ENCODE measurements at regions not wholly inside any gene's neighbourhood (a gene's known extent, or its start where the extent isn't known, plus 50 kb on each side); places are given as distances from the start of the nearest gene placed in this dataset.

DNA sequence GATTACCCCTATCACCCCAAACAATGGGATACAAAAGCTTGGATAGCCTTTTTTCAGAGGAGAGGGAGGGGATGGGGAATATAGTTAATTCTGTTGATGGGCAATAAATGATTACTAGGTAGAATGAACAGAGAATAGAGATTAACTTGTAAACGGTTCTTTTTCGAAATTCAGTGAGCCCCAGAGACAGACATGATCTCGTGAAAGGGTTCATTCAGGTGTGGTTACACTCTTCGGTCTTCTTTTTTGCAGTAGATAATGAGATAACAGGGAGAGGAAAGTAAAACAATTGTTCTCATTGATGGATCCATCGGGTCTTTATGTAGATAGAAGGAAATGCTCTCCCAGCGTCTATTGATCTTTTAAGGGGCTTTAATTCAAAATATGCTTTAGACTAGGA lies 69.3 kb upstream of the RASSF8 start:
- TF ChIP-seq, protein P1, sequence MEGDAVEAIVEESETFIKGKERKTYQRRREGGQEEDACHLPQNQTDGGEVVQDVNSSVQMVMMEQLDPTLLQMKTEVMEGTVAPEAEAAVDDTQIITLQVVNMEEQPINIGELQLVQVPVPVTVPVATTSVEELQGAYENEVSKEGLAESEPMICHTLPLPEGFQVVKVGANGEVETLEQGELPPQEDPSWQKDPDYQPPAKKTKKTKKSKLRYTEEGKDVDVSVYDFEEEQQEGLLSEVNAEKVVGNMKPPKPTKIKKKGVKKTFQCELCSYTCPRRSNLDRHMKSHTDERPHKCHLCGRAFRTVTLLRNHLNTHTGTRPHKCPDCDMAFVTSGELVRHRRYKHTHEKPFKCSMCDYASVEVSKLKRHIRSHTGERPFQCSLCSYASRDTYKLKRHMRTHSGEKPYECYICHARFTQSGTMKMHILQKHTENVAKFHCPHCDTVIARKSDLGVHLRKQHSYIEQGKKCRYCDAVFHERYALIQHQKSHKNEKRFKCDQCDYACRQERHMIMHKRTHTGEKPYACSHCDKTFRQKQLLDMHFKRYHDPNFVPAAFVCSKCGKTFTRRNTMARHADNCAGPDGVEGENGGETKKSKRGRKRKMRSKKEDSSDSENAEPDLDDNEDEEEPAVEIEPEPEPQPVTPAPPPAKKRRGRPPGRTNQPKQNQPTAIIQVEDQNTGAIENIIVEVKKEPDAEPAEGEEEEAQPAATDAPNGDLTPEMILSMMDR (conservative IDR thresholded peaks at IDR 0.05): no peak
- no peak for TF ChIP-seq ZFX (IDR thresholded peaks at IDR 0.05)

All from C4-2B (cell line).